ENCODE measurements at regions not wholly inside any gene's neighbourhood (a gene's known extent, or its start where the extent isn't known, plus 50 kb on each side); places are given as distances from the start of the nearest gene placed in this dataset.

DNA sequence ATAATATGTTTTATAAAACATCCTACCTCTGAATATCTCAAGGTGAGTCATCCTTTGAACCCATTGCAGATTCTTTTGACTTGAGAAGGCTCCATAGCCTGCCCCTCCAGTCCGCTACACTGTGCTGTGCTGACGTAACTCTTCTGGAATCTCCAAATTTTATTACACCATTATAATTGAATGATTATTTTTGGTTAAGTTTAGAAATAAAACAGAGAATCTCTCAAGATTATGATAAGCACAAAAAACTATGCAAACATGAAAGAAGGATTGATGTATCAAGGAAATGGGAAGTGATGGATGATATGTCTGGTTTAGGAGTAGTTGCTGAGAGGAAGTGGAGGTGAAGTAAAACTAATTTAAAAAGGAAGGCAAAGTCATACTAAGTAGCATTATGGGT, 1021.3 kb downstream of the HACE1 start:
- Histone ChIP-seq H3K36me3 (ENCODE audit: control insufficient read depth in 2 of 4, insufficient read depth in 4 of 4, low read length in 3 of 4) (no peaks in the 10 kb centered on the region), H3K9me3 (ENCODE audit: insufficient read depth in 2 of 2, low read depth in 1 of 2, low read length in 1 of 2) (no peaks in the 10 kb centered on the region), H2AK5ac (ENCODE audit: low read depth, low read length) (no peak overlapping the region), H2BK12ac (ENCODE audit: low read depth, low read length) (no peak overlapping the region), H3K14ac (ENCODE audit: insufficient read length) (no peak overlapping the region), H2BK5ac (ENCODE audit: low read depth, low read length) (no peak overlapping the region), H3K4ac (replicated peaks; ENCODE audit: insufficient read length, low read depth, low read length) (no peak overlapping the region), H4K20me1 (replicated peaks in 1 of 2; ENCODE audit: control insufficient read depth in 1 of 2, insufficient read depth in 2 of 2, low read length in 2 of 2) (no peaks in the 10 kb centered on the region), H2BK15ac (ENCODE audit: low read length) (no peak overlapping the region), H3K56ac (replicated peaks; ENCODE audit: insufficient read length, low read depth, low read length) (no peak overlapping the region), H3K27me3 (replicated peaks in 1 of 4; ENCODE audit: control insufficient read depth in 3 of 4, extremely low read depth in 1 of 4, insufficient read depth in 3 of 4, low read length in 3 of 4) (no peaks in the 10 kb centered on the region), H2BK120ac (replicated peaks; ENCODE audit: low read depth, low read length) (no peak overlapping the region), H3K79me2 (ENCODE audit: control insufficient read depth in 1 of 2, insufficient read depth in 2 of 2, low read length in 2 of 2) (no peaks in the 10 kb centered on the region), H3K18ac (ENCODE audit: extremely low read depth, low read length) (no peak overlapping the region), H3K23ac (ENCODE audit: insufficient read length) (no peak overlapping the region), H3K27ac (ENCODE audit: low read depth, low read length) (no peak overlapping the region), H4K8ac (ENCODE audit: extremely low read depth, insufficient read depth, low read length) (no peak overlapping the region), H3K9ac (replicated peaks in 1 of 4; ENCODE audit: extremely low read depth in 1 of 4, low read depth in 3 of 4, low read length in 3 of 4) (no peak overlapping the region), H3K4me3 (ENCODE audit: extremely low read depth in 1 of 4, insufficient read depth in 2 of 4, low read depth in 3 of 4, low read length in 4 of 4) (no peak overlapping the region), H2AFZ (ENCODE audit: low read length) (no peak overlapping the region), H4K5ac (ENCODE audit: insufficient read length, low read depth, low read length) (no peak overlapping the region), H3K4me2 (ENCODE audit: insufficient read depth in 1 of 2, low read depth in 2 of 2, low read length in 2 of 2) (no peak overlapping the region), H4K91ac (replicated peaks; ENCODE audit: insufficient read length, low read length) (no peak overlapping the region), H3K4me1 (replicated peaks in 1 of 4; ENCODE audit: control insufficient read depth in 3 of 4, insufficient read depth in 4 of 4, low read length in 3 of 4) (no peaks in the 10 kb centered on the region), H3K79me1 (ENCODE audit: low read depth, low read length) (no peaks in the 10 kb centered on the region), H2BK20ac (ENCODE audit: low read length) (no peak overlapping the region), H3K23me2 (ENCODE audit: low read depth, low read length) (no peaks in the 10 kb centered on the region)
- ChIA-PET CTCF (ENCODE audit: partially characterized antibody) (no interaction called here), POLR2A (ENCODE audit: partially characterized antibody) (no interaction called here)
- TF ChIP-seq RXRA (IDR thresholded peaks at IDR 0.05; ENCODE audit: insufficient read depth, low read depth, low read length) (no peak), SIN3A (conservative IDR thresholded peaks at IDR 0.05 in 1 of 2, IDR thresholded peaks at IDR 0.05 in 1 of 2; ENCODE audit: low read depth in 1 of 2, low read length in 2 of 2) (no peak), SRF (IDR thresholded peaks at IDR 0.05; ENCODE audit: low read depth, low read length) (no peak), CBX5 (IDR thresholded peaks at IDR 0.05; ENCODE audit: low read depth, low read length) (no peak)
- no peak for DNase-seq (ENCODE audit: low read depth in 1 of 2, low spot score in 2 of 2)
- no peak for FAIRE-seq
- 100% methylated on average over 2 of the region's 2 CpGs; no CpG with 5 or more reads in 1 of the 2 experiments for WGBS, 2 experiments (ENCODE audit: extremely low coverage in 1 of 2, insufficient coverage in 1 of 2, insufficient read length in 1 of 2, insufficient replicate concordance in 2 of 2, low coverage in 1 of 2, low lambda C conversion rate in 2 of 2, missing lambda C conversion rate in 1 of 2)

Measured in H1 (cell line).